LHCN-M2 (cell line): ENCODE measurements at regions not wholly inside any gene's neighbourhood (a gene's known extent, or its start where the extent isn't known, plus 50 kb on each side); places are given as distances from the start of the nearest gene placed in this dataset.
"Not testable (repeated sequence)": the region's sequence is repeated elsewhere in the genome, so short reads cannot be mapped to it uniquely, and the experiment has no call there.

Source experiments
- DNase-seq: peaks from one replicate; pipeline ENCODE4 v3.0.0-alpha.2; 2012; ENCODE audit warnings: low read depth

GRCh38 chr15:21261965-21262850, 178.1 kb downstream of the POTEB3 start:
- no peak for DNase-seq

- DNase-seq = no peak
Observed at GRCh38 chr15:21261396-21261964, 178.8 kb downstream of the POTEB3 start.

GRCh38 chr15:21260966-21261395, 179.3 kb downstream of the POTEB3 start:
- no peak for DNase-seq

GRCh38 chr15:21258635-21259034, 181.7 kb downstream of the POTEB3 start:
- DNase-seq = not testable (repeated sequence)

GRCh38 chr15:21249508-21250019, 190.7 kb downstream of the POTEB3 start:
- not testable (repeated sequence) for DNase-seq
